ENCODE measurements at regions not wholly inside any gene's neighbourhood (a gene's known extent, or its start where the extent isn't known, plus 50 kb on each side); places are given as distances from the start of the nearest gene placed in this dataset.

DNA sequence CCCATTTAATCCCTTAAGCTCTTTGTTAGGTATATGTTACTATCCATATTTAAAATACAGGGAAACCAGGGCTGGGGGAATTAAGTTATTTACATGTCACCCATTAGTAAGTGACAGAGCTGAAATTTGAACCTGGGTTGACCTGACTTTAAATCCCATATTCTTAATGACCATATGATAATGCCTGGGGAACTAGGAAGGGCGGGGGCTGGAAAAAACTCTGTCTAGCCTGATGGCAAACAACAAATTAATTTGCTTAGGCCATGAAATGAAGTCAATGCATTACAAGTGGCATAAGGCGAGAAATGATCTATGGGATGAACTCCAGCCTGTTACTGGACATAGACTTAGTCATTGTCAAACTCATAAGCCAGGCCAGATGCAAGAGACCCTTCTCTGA, 325.7 kb upstream of the WWC1 start:
- Histone ChIP-seq H3K4me3 (ENCODE audit: low read depth, low read length) (no peak overlapping the region), H3K27ac (ENCODE audit: insufficient read depth, low read length, poor library complexity, severe bottlenecking) (no peak overlapping the region), H3K9me3 (ENCODE audit: control insufficient read depth in 2 of 2, low read length in 2 of 2) (no peaks in the 10 kb centered on the region), H3K27me3 (ENCODE audit: control insufficient read depth, insufficient read depth, low read length) (no peaks in the 10 kb centered on the region), H3K4me1 (ENCODE audit: control insufficient read depth, insufficient read depth, low read length, poor library complexity, severe bottlenecking) (no peaks in the 10 kb centered on the region), H3K36me3 (ENCODE audit: control insufficient read depth, insufficient read depth, low read length) (no peaks in the 10 kb centered on the region)
- H3K36me3 Mint-ChIP-seq = no peaks in the 10 kb centered on the region
- no peak overlapping the region for H3K4me3 Mint-ChIP-seq
- no peaks in the 10 kb centered on the region for H3K4me1 Mint-ChIP-seq
- no peak overlapping the region for H3K27ac Mint-ChIP-seq
- ATAC-seq (ENCODE audit: low read depth in 2 of 2) (no peak), DNase-seq (no peak)
- peaks cover under 1% of the 10 kb centered on the region for H3K27me3 Mint-ChIP-seq
- peaks cover 0 to 8% (median 6%) of the 10 kb centered on the region in 7 donors for H3K9me3 Mint-ChIP-seq

DNA sequence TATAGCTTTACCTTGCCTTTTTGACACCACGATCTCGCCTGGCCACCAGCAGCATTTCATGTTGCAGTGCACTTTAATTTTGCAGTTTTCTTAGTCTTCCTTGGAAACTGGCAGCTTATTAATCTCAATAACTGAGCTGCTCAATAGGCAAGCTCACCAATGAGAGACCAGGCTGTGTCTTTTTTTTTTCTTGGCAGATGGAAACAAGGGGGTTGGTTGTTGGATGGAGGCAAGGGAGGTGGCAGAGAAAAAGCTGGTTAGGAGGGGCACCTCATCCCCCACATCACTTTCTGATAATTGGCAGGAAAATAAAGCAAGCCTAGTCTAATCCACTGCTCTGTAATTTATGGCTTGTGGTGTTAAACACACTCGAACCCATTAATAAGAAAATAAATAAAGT, 324.5 kb upstream of the WWC1 start:
- H3K27ac ChIP-seq (ENCODE audit: insufficient read depth, low read length, poor library complexity, severe bottlenecking) = no peak overlapping the region
- Mint-ChIP-seq H3K9me3 (peaks cover 0 to 10% (median 3%) of the 10 kb centered on the region in 7 donors), H3K27me3 (peaks cover 4% of the 10 kb centered on the region), H3K36me3 (no peaks in the 10 kb centered on the region), H3K27ac (no peak overlapping the region), H3K4me3 (no peak overlapping the region), H3K4me1 (no peaks in the 10 kb centered on the region)
- no peaks in the 10 kb centered on the region for H3K9me3 ChIP-seq (ENCODE audit: control insufficient read depth in 2 of 2, low read length in 2 of 2)
- H3K27me3 ChIP-seq (ENCODE audit: control insufficient read depth, insufficient read depth, low read length) = no peaks in the 10 kb centered on the region
- H3K4me1 ChIP-seq (ENCODE audit: control insufficient read depth, insufficient read depth, low read length, poor library complexity, severe bottlenecking) = no peaks in the 10 kb centered on the region
- ATAC-seq (ENCODE audit: low read depth in 2 of 2) (no peak), DNase-seq (no peak)
- no peak overlapping the region for H3K4me3 ChIP-seq (ENCODE audit: low read depth, low read length)
- H3K36me3 ChIP-seq (ENCODE audit: control insufficient read depth, insufficient read depth, low read length) = no peaks in the 10 kb centered on the region

- ATAC-seq (ENCODE audit: low read depth in 2 of 2) (no peak), DNase-seq (no peak)
- H3K27ac Mint-ChIP-seq = no peak overlapping the region
- no peaks in the 10 kb centered on the region for H3K4me1 Mint-ChIP-seq
- no peaks in the 10 kb centered on the region for H3K9me3 ChIP-seq (ENCODE audit: control insufficient read depth in 2 of 2, low read length in 2 of 2)
- H3K4me1 ChIP-seq (ENCODE audit: control insufficient read depth, insufficient read depth, low read length, poor library complexity, severe bottlenecking) = no peaks in the 10 kb centered on the region
- H3K27me3 ChIP-seq (ENCODE audit: control insufficient read depth, insufficient read depth, low read length) = no peaks in the 10 kb centered on the region
- H3K36me3 Mint-ChIP-seq = no peaks in the 10 kb centered on the region
- H3K27me3 Mint-ChIP-seq = peaks cover 4% of the 10 kb centered on the region
- H3K4me3 ChIP-seq (ENCODE audit: low read depth, low read length) = no peak overlapping the region
- no peak overlapping the region for H3K4me3 Mint-ChIP-seq
- H3K9me3 Mint-ChIP-seq = peaks cover 0 to 10% (median 3%) of the 10 kb centered on the region in 7 donors
- H3K36me3 ChIP-seq (ENCODE audit: control insufficient read depth, insufficient read depth, low read length) = no peaks in the 10 kb centered on the region
- H3K27ac ChIP-seq (ENCODE audit: insufficient read depth, low read length, poor library complexity, severe bottlenecking) = no peak overlapping the region
Observed at GRCh38 chr5:167967494-167968177, 323.8 kb upstream of the WWC1 start.

- DNase-seq = no peak
- H3K27ac ChIP-seq (ENCODE audit: insufficient read depth, low read length, poor library complexity, severe bottlenecking) = no peak overlapping the region
Observed at GRCh38 chr5:167968837-167969236, 322.6 kb upstream of the WWC1 start.

GRCh38 chr5:167969998-167970397, 321.4 kb upstream of the WWC1 start:
- H3K27ac ChIP-seq (ENCODE audit: insufficient read depth, low read length, poor library complexity, severe bottlenecking) = no peak overlapping the region
- no peaks in the 10 kb centered on the region for H3K9me3 ChIP-seq (ENCODE audit: control insufficient read depth in 2 of 2, low read length in 2 of 2)
- peaks cover 4% of the 10 kb centered on the region for H3K27me3 Mint-ChIP-seq
- no peaks in the 10 kb centered on the region for H3K36me3 ChIP-seq (ENCODE audit: control insufficient read depth, insufficient read depth, low read length)
- H3K4me3 Mint-ChIP-seq = no peak overlapping the region
- H3K36me3 Mint-ChIP-seq = no peaks in the 10 kb centered on the region
- no peak for ATAC-seq (ENCODE audit: low read depth in 2 of 2)
- no peaks in the 10 kb centered on the region for H3K4me1 Mint-ChIP-seq
- peaks cover 0 to 14% (median under 1%) of the 10 kb centered on the region in 7 donors for H3K9me3 Mint-ChIP-seq
- H3K27me3 ChIP-seq (ENCODE audit: control insufficient read depth, insufficient read depth, low read length) = no peaks in the 10 kb centered on the region
- H3K4me1 ChIP-seq (ENCODE audit: control insufficient read depth, insufficient read depth, low read length, poor library complexity, severe bottlenecking) = no peaks in the 10 kb centered on the region
- no peak for DNase-seq
- H3K4me3 ChIP-seq (ENCODE audit: low read depth, low read length) = no peak overlapping the region
- no peak overlapping the region for H3K27ac Mint-ChIP-seq

More at GRCh38 chr5:167968837-167969236, 322.6 kb upstream of the WWC1 start:
- Histone ChIP-seq H3K9me3 (ENCODE audit: control insufficient read depth in 2 of 2, low read length in 2 of 2) (no peaks in the 10 kb centered on the region), H3K4me1 (ENCODE audit: control insufficient read depth, insufficient read depth, low read length, poor library complexity, severe bottlenecking) (no peaks in the 10 kb centered on the region), H3K36me3 (ENCODE audit: control insufficient read depth, insufficient read depth, low read length) (no peaks in the 10 kb centered on the region), H3K4me3 (ENCODE audit: low read depth, low read length) (no peak overlapping the region), H3K27me3 (ENCODE audit: control insufficient read depth, insufficient read depth, low read length) (no peaks in the 10 kb centered on the region)
- Mint-ChIP-seq H3K27me3 (peaks cover 4% of the 10 kb centered on the region), H3K36me3 (no peaks in the 10 kb centered on the region), H3K27ac (no peak overlapping the region), H3K4me1 (no peaks in the 10 kb centered on the region), H3K4me3 (no peak overlapping the region), H3K9me3 (peaks cover 0 to 14% (median 3%) of the 10 kb centered on the region in 7 donors)
- no peak for ATAC-seq (ENCODE audit: low read depth in 2 of 2)

- no peak overlapping the region for H3K27ac ChIP-seq (ENCODE audit: insufficient read depth, low read length, poor library complexity, severe bottlenecking)
- H3K4me1 Mint-ChIP-seq = no peaks in the 10 kb centered on the region
- H3K27me3 ChIP-seq (ENCODE audit: control insufficient read depth, insufficient read depth, low read length) = no peaks in the 10 kb centered on the region
- no peaks in the 10 kb centered on the region for H3K36me3 ChIP-seq (ENCODE audit: control insufficient read depth, insufficient read depth, low read length)
- no peak overlapping the region for H3K27ac Mint-ChIP-seq
- no peaks in the 10 kb centered on the region for H3K36me3 Mint-ChIP-seq
- ATAC-seq (ENCODE audit: low read depth in 2 of 2) = no peak
- H3K4me1 ChIP-seq (ENCODE audit: control insufficient read depth, insufficient read depth, low read length, poor library complexity, severe bottlenecking) = no peaks in the 10 kb centered on the region
- H3K9me3 Mint-ChIP-seq = peaks cover 0 to 14% (median 0%) of the 10 kb centered on the region in 7 donors
- H3K4me3 ChIP-seq (ENCODE audit: low read depth, low read length) = no peak overlapping the region
- no peak for DNase-seq
- peaks cover 4% of the 10 kb centered on the region for H3K27me3 Mint-ChIP-seq
- H3K4me3 Mint-ChIP-seq = no peak overlapping the region
- no peaks in the 10 kb centered on the region for H3K9me3 ChIP-seq (ENCODE audit: control insufficient read depth in 2 of 2, low read length in 2 of 2)
Observed at GRCh38 chr5:167971706-167972105, 319.7 kb upstream of the WWC1 start.

DNA sequence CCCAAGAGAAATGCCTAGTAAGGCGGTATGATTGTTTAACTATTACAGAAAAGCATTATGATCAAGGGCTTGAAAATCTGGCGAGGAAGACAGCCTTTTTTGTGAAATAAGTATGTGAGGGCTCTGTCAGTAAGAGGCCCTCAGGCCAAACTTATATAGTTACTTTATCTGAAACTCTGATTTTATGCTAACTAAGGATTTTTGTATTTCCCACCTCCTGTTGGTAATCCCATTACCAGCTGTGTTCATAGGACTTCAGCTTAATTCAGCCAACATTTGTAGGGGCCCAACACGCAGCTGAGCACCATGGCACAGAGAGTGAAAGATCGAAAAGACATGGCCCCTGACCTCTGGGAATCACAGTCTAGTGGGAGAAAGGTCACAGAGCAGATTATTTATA, 318.3 kb upstream of the WWC1 start:
- Mint-ChIP-seq H3K36me3 (no peaks in the 10 kb centered on the region), H3K27me3 (peaks cover 4% of the 10 kb centered on the region), H3K27ac (no peak overlapping the region), H3K9me3 (peaks cover 0 to 16% (median 1%) of the 10 kb centered on the region in 7 donors), H3K4me1 (no peaks in the 10 kb centered on the region), H3K4me3 (no peak overlapping the region)
- DNase-seq = no peak
- Histone ChIP-seq H3K4me3 (ENCODE audit: low read depth, low read length) (no peak overlapping the region), H3K27ac (ENCODE audit: insufficient read depth, low read length, poor library complexity, severe bottlenecking) (no peak overlapping the region), H3K27me3 (ENCODE audit: control insufficient read depth, insufficient read depth, low read length) (no peaks in the 10 kb centered on the region), H3K36me3 (ENCODE audit: control insufficient read depth, insufficient read depth, low read length) (no peaks in the 10 kb centered on the region), H3K9me3 (ENCODE audit: control insufficient read depth in 2 of 2, low read length in 2 of 2) (no peaks in the 10 kb centered on the region), H3K4me1 (ENCODE audit: control insufficient read depth, insufficient read depth, low read length, poor library complexity, severe bottlenecking) (no peaks in the 10 kb centered on the region)
- no peak for ATAC-seq (ENCODE audit: low read depth in 2 of 2)

DNA sequence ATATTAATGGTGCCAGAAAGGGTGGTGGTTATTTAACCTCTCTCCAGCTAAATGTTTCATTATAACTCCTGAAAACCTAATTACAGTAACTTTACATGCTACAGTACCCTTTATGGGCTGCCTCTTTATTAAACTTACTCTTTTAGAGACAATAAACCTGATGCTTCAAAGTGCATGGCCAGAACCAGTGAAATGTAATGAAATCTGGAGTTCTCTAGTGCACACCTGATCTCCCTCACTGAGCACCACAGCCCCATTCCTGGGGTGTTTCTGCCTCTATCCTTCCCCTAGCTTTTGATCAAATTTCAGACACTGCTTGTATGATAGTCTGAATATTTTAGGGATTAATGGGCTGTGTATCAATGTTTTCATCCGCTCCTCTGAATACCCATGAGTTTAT, 306.5 kb upstream of the WWC1 start:
- Mint-ChIP-seq H3K27me3 (no peaks in the 10 kb centered on the region), H3K27ac (no peak overlapping the region), H3K4me1 (no peaks in the 10 kb centered on the region), H3K9me3 (peaks cover 0 to 12% (median 5%) of the 10 kb centered on the region in 7 donors), H3K36me3 (no peaks in the 10 kb centered on the region), H3K4me3 (no peak overlapping the region)
- ATAC-seq (ENCODE audit: low read depth in 2 of 2) (no peak), DNase-seq (no peak)
- no peaks in the 10 kb centered on the region for H3K27me3 ChIP-seq (ENCODE audit: control insufficient read depth, insufficient read depth, low read length)
- H3K27ac ChIP-seq (ENCODE audit: insufficient read depth, low read length, poor library complexity, severe bottlenecking) = no peak overlapping the region
- H3K36me3 ChIP-seq (ENCODE audit: control insufficient read depth, insufficient read depth, low read length) = no peaks in the 10 kb centered on the region
- H3K9me3 ChIP-seq (ENCODE audit: control insufficient read depth in 2 of 2, low read length in 2 of 2) = no peaks in the 10 kb centered on the region
- H3K4me1 ChIP-seq (ENCODE audit: control insufficient read depth, insufficient read depth, low read length, poor library complexity, severe bottlenecking) = no peaks in the 10 kb centered on the region
- no peak overlapping the region for H3K4me3 ChIP-seq (ENCODE audit: low read depth, low read length)
